H9 (cell line): ENCODE measurements at regions not wholly inside any gene's neighbourhood (a gene's known extent, or its start where the extent isn't known, plus 50 kb on each side); places are given as distances from the start of the nearest gene placed in this dataset.

Experiments
- DNase-seq: peaks from one replicate; pipeline ENCODE4 v3.0.0-alpha.2; 2017
- H2AFZ ChIP-seq: one replicate; pipeline ENCODE4 v1.6.1; 2013; ENCODE audit warnings: mild to moderate bottlenecking, low read length, control low read depth, moderate library complexity
- H2AK5ac ChIP-seq: 2 replicates; pipeline ENCODE4 v1.6.1; 2013; ENCODE audit warnings: low read length, control low read depth, mixed read lengths; ENCODE audit not compliant: insufficient read length
- H2BK120ac ChIP-seq: one replicate; pipeline ENCODE4 v1.6.1; 2013; ENCODE audit warnings: low read depth, mild to moderate bottlenecking, low read length, control low read depth, inconsistent platforms; ENCODE audit not compliant: poor library complexity, severe bottlenecking
- H2BK12ac ChIP-seq: 2 replicates; pipeline ENCODE4 v1.6.1; 2013; ENCODE audit warnings: low read length, control low read depth, mixed read lengths, low read depth; ENCODE audit not compliant: insufficient read length
- H2BK15ac ChIP-seq: 2 replicates; pipeline ENCODE4 v1.6.1; 2013; ENCODE audit warnings: low read depth, low read length, control low read depth
- H2BK20ac ChIP-seq: one replicate; pipeline ENCODE4 v1.6.1; 2013; ENCODE audit warnings: low read depth, mild to moderate bottlenecking, low read length, control low read depth, inconsistent platforms; ENCODE audit not compliant: poor library complexity, severe bottlenecking
- H2BK5ac ChIP-seq: 2 replicates; pipeline ENCODE4 v1.6.1; 2013; ENCODE audit warnings: low read length, control low read depth, mixed read lengths; ENCODE audit not compliant: insufficient read length
- H3K14ac ChIP-seq: 2 replicates; pipeline ENCODE4 v1.6.1; 2013; ENCODE audit warnings: low read length, control low read depth; ENCODE audit not compliant: insufficient read depth
- H3K18ac ChIP-seq: 2 replicates; pipeline ENCODE4 v1.6.1; 2013; ENCODE audit warnings: low read depth, mild to moderate bottlenecking, mixed read lengths, low read length, control low read depth; ENCODE audit not compliant: insufficient read length
- H3K23ac ChIP-seq: 2 replicates; pipeline ENCODE4 v1.6.1; 2013; ENCODE audit warnings: low read length, control low read depth, mixed read lengths, low read depth; ENCODE audit not compliant: insufficient read length
- H3K23me2 ChIP-seq: 2 replicates; pipeline ENCODE4 v1.6.1; 2013; ENCODE audit warnings: low read depth, mild to moderate bottlenecking, mixed read lengths, low read length, control low read depth; ENCODE audit not compliant: insufficient read length, poor library complexity, severe bottlenecking
- H3K27ac ChIP-seq: 2 replicates; pipeline ENCODE4 v1.5.1; 2013; ENCODE audit warnings: low read length, control low read depth, mixed read lengths, low read depth; ENCODE audit not compliant: insufficient read length
- H3K27me3 ChIP-seq: 2 replicates; pipeline ENCODE4 v1.6.1; 2013; ENCODE audit warnings: low read length, control low read depth, inconsistent platforms; ENCODE audit not compliant: insufficient read depth
- H3K4ac ChIP-seq: 2 replicates; pipeline ENCODE4 v1.6.1; 2013; ENCODE audit warnings: low read depth, mild to moderate bottlenecking, control low read depth, inconsistent platforms, low read length, moderate library complexity
- H3K4me1 ChIP-seq: 2 replicates; pipeline ENCODE4 v1.6.1; 2013; ENCODE audit warnings: low read length, control low read depth, inconsistent platforms; ENCODE audit not compliant: insufficient read depth
- H3K4me2 ChIP-seq: 2 replicates; pipeline ENCODE4 v1.6.1; 2013; ENCODE audit warnings: low read length, control low read depth, mixed read lengths; ENCODE audit not compliant: insufficient read length, insufficient read depth
- H3K56ac ChIP-seq: 2 replicates; pipeline ENCODE4 v1.6.1; 2013; ENCODE audit warnings: low read depth, mild to moderate bottlenecking, mixed read lengths, low read length, control low read depth; ENCODE audit not compliant: insufficient read length
- H3K79me1 ChIP-seq: 2 replicates; pipeline ENCODE4 v1.6.1; 2013; ENCODE audit warnings: low read depth, mild to moderate bottlenecking, moderate library complexity, low read length, control low read depth, inconsistent platforms; ENCODE audit not compliant: insufficient read depth, poor library complexity, severe bottlenecking
- H3K79me2 ChIP-seq: 2 replicates; pipeline ENCODE4 v1.6.1; 2013; ENCODE audit warnings: low read length, control low read depth, inconsistent platforms; ENCODE audit not compliant: insufficient read depth
- H3K9ac ChIP-seq: 2 replicates; pipeline ENCODE4 v1.6.1; 2013; ENCODE audit warnings: low read length, control low read depth, mixed read lengths; ENCODE audit not compliant: insufficient read length; ENCODE audit errors: extremely low read depth
- H3K9me3 ChIP-seq: one replicate; pipeline ENCODE4 v1.6.1; 2013; ENCODE audit warnings: low read depth, low read length, inconsistent platforms; ENCODE audit not compliant: control insufficient read depth
- H3T11ph ChIP-seq: one replicate; pipeline ENCODE4 v1.6.1; 2013; ENCODE audit warnings: mild to moderate bottlenecking, low read length, control low read depth, inconsistent platforms
- H4K20me1 ChIP-seq: one replicate; pipeline ENCODE4 v1.6.1; 2013; ENCODE audit not compliant: control insufficient read depth, insufficient read length, insufficient read depth
- H4K5ac ChIP-seq: 2 replicates; pipeline ENCODE4 v1.6.1; 2013; ENCODE audit warnings: low read depth, mild to moderate bottlenecking, mixed read lengths, low read length, control low read depth; ENCODE audit not compliant: insufficient read length
- H4K8ac ChIP-seq: replicated peaks from 2 replicates; pipeline ENCODE4 v1.6.1; 2013; ENCODE audit warnings: low read length, control low read depth, mixed read lengths, low read depth; ENCODE audit not compliant: insufficient read length
- H4K91ac ChIP-seq: 2 replicates; pipeline ENCODE4 v1.6.1; 2013; ENCODE audit warnings: low read depth, mild to moderate bottlenecking, moderate library complexity, mixed read lengths, low read length, control low read depth; ENCODE audit not compliant: insufficient read length
- H3K27ac Mint-ChIP-seq, 3 experiments: 2 replicates in 2 of 3; 3 replicates in 1 of 3; pipeline ENCODE4 v1.8.0; 2020 to 2021; ENCODE audit warnings: mixed read lengths in 3 of 3, mild to moderate bottlenecking in 1 of 3, moderate library complexity in 1 of 3
- H3K27me3 Mint-ChIP-seq: 2 replicates; pipeline ENCODE4 v1.8.0; 2021; ENCODE audit warnings: low read depth, mild to moderate bottlenecking, moderate library complexity, mixed read lengths
- H3K36me3 Mint-ChIP-seq, 3 experiments: 2 replicates in 2 of 3; 3 replicates in 1 of 3; pipeline ENCODE4 v1.8.0; 2020 to 2021; ENCODE audit warnings: low read depth in 3 of 3, mixed read lengths in 3 of 3; ENCODE audit not compliant: insufficient read depth in 1 of 3
- H3K4me1 Mint-ChIP-seq, 2 experiments: 2 replicates each; pipeline ENCODE4 v1.8.0; 2020; ENCODE audit warnings: mixed read lengths in 2 of 2
- H3K4me3 Mint-ChIP-seq, 2 experiments: 2 replicates in 1 of 2; 3 replicates in 1 of 2; pipeline ENCODE4 v1.8.0; 2020 to 2021; ENCODE audit warnings: mild to moderate bottlenecking in 2 of 2, mixed read lengths in 2 of 2, moderate library complexity in 1 of 2
- H3K9me3 Mint-ChIP-seq, 2 experiments: 2 replicates in 1 of 2; 3 replicates in 1 of 2; pipeline ENCODE4 v1.8.0; 2020; ENCODE audit warnings: mild to moderate bottlenecking in 2 of 2, mixed read lengths in 2 of 2, moderate library complexity in 1 of 2
- WGBS: extraction: QIAGEN DNeasy Blood & Tissue Kit; methylation state at CpG from one replicate; pipeline ENCODE4 v1.1.7; 2013; ENCODE audit warnings: missing lambda C conversion rate, low lambda C conversion rate, mixed read lengths; ENCODE audit not compliant: insufficient read length; ENCODE audit errors: extremely low coverage; 5-methylcytosine and 5-hydroxymethylcytosine counted together
- TF ChIP-seq, protein P1 (sequence below): fragments of 200-600 bp; sonication (generic); conservative IDR thresholded peaks from 3 replicates; pipeline ENCODE4 v1.8.0; 2021; ENCODE audit warnings: antibody characterized with exemption, mild to moderate bottlenecking

GRCh38 chr22:48039326-48039725 is 1276.9 kb downstream of the TBC1D22A start:
- no peak overlapping the region for H3K14ac ChIP-seq
- DNase-seq: no peak
- H3K9ac ChIP-seq: no peak overlapping the region
- no peaks in the 10 kb centered on the region for H3K9me3 ChIP-seq
- peaks cover 8 to 14% of the 10 kb centered on the region in 2 experiments for H3K4me1 Mint-ChIP-seq
- H4K91ac ChIP-seq: no peak overlapping the region
- no peak overlapping the region for H3K27ac ChIP-seq
- no peak overlapping the region for H2AFZ ChIP-seq
- TF ChIP-seq, protein P1, sequence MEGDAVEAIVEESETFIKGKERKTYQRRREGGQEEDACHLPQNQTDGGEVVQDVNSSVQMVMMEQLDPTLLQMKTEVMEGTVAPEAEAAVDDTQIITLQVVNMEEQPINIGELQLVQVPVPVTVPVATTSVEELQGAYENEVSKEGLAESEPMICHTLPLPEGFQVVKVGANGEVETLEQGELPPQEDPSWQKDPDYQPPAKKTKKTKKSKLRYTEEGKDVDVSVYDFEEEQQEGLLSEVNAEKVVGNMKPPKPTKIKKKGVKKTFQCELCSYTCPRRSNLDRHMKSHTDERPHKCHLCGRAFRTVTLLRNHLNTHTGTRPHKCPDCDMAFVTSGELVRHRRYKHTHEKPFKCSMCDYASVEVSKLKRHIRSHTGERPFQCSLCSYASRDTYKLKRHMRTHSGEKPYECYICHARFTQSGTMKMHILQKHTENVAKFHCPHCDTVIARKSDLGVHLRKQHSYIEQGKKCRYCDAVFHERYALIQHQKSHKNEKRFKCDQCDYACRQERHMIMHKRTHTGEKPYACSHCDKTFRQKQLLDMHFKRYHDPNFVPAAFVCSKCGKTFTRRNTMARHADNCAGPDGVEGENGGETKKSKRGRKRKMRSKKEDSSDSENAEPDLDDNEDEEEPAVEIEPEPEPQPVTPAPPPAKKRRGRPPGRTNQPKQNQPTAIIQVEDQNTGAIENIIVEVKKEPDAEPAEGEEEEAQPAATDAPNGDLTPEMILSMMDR: no peak
- WGBS: no CpG with 5 or more reads among the region's 5 CpGs
- no peak overlapping the region for H2BK5ac ChIP-seq
- no peak overlapping the region for H2BK15ac ChIP-seq
- no peak overlapping the region for H3K4me3 Mint-ChIP-seq
- no peak overlapping the region for H4K5ac ChIP-seq
- H2BK120ac ChIP-seq: no peak overlapping the region
- no peaks in the 10 kb centered on the region for H3K36me3 Mint-ChIP-seq
- no peak overlapping the region for H3K56ac ChIP-seq
- no peak overlapping the region for H3K4ac ChIP-seq
- H3K79me2 ChIP-seq: no peaks in the 10 kb centered on the region
- H4K20me1 ChIP-seq: no peaks in the 10 kb centered on the region
- no peaks in the 10 kb centered on the region for H3K27me3 ChIP-seq
- H4K8ac ChIP-seq: no peak overlapping the region
- H2AK5ac ChIP-seq: no peak overlapping the region
- H3K27ac Mint-ChIP-seq: no peak overlapping the region
- no peaks in the 10 kb centered on the region for H3K27me3 Mint-ChIP-seq
- no peak overlapping the region for H3K18ac ChIP-seq
- H2BK20ac ChIP-seq: no peak overlapping the region
- no peak overlapping the region for H3K4me2 ChIP-seq
- H3K23me2 ChIP-seq: no peaks in the 10 kb centered on the region
- no peaks in the 10 kb centered on the region for H3K4me1 ChIP-seq
- no peak overlapping the region for H3K23ac ChIP-seq
- H3K79me1 ChIP-seq: no peaks in the 10 kb centered on the region
- H2BK12ac ChIP-seq: no peak overlapping the region
- no peaks in the 10 kb centered on the region; a peak in 1 of 5 replicates for H3K9me3 Mint-ChIP-seq
- H3T11ph ChIP-seq: no peak overlapping the region
